ENCODE measurements at regions not wholly inside any gene's neighbourhood (a gene's known extent, or its start where the extent isn't known, plus 50 kb on each side); places are given as distances from the start of the nearest gene placed in this dataset.
A peak's percentile ranks its signal among the peaks of the same experiment; 100 is the strongest.

DNA sequence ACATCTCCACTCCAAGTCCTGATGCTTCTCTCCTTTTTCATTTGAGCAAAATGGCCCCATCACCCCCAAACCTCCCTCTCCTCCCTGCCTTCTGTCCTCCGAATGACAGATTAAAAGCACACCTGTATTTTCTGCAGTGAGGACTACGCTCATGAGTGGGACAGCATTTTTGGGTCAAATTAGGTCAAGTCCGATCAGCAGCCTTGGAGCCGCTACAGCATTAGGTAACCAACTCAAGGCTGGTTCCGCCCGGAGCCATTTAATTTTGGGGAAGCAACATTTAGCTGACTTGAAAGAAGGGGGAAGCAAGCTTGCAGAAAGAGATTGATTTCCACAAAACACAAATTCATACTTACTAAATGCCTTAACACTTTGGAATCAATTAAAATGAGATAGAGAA lies 324.1 kb upstream of the CDH5 start:
- no peak overlapping the region for H3K4me3 ChIP-seq (ENCODE audit: low read depth, low read length)
- DNase-seq (ENCODE audit: low read depth) = no peak
- H3K36me3 ChIP-seq (ENCODE audit: control insufficient read depth, insufficient read depth, low read length) = no peaks in the 10 kb centered on the region
- POLR2A ChIA-PET = no interaction called here
- CTCF ChIA-PET = no interaction called here
- TF ChIP-seq, protein P1, sequence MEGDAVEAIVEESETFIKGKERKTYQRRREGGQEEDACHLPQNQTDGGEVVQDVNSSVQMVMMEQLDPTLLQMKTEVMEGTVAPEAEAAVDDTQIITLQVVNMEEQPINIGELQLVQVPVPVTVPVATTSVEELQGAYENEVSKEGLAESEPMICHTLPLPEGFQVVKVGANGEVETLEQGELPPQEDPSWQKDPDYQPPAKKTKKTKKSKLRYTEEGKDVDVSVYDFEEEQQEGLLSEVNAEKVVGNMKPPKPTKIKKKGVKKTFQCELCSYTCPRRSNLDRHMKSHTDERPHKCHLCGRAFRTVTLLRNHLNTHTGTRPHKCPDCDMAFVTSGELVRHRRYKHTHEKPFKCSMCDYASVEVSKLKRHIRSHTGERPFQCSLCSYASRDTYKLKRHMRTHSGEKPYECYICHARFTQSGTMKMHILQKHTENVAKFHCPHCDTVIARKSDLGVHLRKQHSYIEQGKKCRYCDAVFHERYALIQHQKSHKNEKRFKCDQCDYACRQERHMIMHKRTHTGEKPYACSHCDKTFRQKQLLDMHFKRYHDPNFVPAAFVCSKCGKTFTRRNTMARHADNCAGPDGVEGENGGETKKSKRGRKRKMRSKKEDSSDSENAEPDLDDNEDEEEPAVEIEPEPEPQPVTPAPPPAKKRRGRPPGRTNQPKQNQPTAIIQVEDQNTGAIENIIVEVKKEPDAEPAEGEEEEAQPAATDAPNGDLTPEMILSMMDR (IDR thresholded peaks at IDR 0.05; ENCODE audit: insufficient read depth, low read depth, low read length) = no peak
- H3K27me3 ChIP-seq (ENCODE audit: control insufficient read depth, insufficient read depth, low read length) = no peaks in the 10 kb centered on the region

DNA sequence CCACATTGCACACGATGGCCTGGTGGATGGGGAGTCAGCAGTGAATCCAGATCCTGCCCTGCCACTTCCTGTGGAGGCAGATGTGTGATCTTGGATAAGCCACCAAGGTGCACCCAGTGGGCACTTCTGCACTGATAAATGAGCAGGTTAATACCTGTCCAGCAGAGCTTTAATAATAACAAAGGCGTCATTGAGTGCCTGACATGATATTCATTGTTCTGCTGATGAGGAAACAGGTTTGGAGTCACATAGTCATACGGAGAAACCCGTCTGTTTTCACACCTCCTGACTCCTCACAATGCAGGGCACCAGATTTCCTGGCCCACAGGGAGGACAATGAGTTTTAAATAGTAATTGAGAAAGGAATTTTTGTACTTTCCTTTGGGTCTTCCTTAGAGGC lies 324.6 kb upstream of the CDH5 start:
- ChIA-PET CTCF (no interaction called here), POLR2A (no interaction called here)
- TF ChIP-seq, protein P1 (IDR thresholded peaks at IDR 0.05; ENCODE audit: insufficient read depth, low read depth, low read length) = no peak
- no peaks in the 10 kb centered on the region for H3K27me3 ChIP-seq (ENCODE audit: control insufficient read depth, insufficient read depth, low read length)
- H3K4me3 ChIP-seq (ENCODE audit: low read depth, low read length) = no peak overlapping the region
- no peak for DNase-seq (ENCODE audit: low read depth)
- H3K36me3 ChIP-seq (ENCODE audit: control insufficient read depth, insufficient read depth, low read length) = no peaks in the 10 kb centered on the region

DNA sequence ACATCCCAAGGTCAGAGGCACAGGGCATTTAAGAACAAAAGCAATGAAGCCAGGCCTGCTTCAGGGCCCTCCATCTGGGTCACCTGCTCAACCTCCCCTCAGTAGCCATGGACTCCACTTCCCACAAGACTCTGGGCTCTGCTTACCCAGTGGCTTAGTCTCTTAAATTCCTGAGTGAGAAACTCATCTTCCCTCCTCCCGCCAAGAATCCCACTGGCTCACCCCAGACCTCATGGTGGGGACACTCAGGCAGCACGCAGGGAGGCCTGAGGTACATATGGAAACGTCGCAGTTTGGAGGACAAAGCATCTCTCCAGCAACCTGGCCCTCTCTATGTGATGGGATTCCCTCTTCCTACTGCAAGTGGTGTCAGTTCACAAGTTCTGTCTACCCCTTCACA lies 326.7 kb upstream of the CDH5 start:
- H3K4me3 ChIP-seq (ENCODE audit: low read depth, low read length) = no peak overlapping the region
- H3K36me3 ChIP-seq (ENCODE audit: control insufficient read depth, insufficient read depth, low read length) = no peaks in the 10 kb centered on the region
- DNase-seq (ENCODE audit: low read depth) = no peak
- POLR2A ChIA-PET = no interaction called here
- CTCF ChIA-PET = no interaction called here
- no peaks in the 10 kb centered on the region for H3K27me3 ChIP-seq (ENCODE audit: control insufficient read depth, insufficient read depth, low read length)
- TF ChIP-seq, protein P1 (IDR thresholded peaks at IDR 0.05; ENCODE audit: insufficient read depth, low read depth, low read length) = no peak

DNA sequence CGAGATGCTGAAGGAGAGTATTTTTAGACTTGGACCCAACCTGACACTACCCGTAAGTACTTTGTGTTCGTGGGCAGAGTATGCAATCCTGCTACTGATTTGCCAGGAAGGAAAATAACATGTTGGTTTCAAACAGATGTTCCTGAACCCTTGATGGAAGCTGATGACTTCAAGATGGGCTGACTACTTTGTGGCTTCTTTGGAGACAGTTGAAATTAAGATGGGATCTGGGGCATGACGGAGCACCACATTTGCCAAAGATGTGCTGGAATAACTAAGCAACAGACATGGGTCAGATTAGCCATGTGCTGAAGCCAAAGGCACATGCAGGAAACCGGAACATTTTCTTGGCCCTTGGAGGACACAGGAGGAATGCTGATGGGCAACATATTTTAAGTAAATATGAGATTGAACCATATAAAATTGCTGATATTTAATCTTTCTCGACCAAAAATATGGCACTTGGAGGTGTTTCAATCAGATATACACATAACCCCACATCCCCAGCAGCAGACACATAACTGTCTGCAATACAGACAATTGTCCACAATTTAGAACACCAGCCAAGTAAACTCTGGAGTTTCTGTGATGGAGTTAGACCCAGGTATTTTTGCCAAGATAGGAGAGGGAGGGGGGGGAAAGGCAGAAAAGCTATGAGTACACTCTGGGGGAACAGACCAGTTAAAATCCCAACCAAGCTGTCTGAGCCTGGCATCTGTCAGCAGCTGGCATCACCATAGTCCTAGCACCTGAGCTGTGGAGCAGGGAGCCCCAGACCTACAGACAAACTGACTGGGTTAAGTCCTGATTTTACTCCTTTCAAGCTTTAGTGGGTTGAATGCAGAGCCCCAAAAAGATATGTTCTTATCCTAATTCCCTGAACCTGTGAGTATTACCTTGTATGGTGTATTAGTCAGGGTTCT lies 329.4 kb upstream of the CDH5 start:
- CTCF ChIA-PET = interaction anchor here (0.5 to 1.3 kb wide), 4 partner anchors 58 to 945 kb away, joined by 3 read pairs; no protein-coding TSS in a partner anchor

DNA sequence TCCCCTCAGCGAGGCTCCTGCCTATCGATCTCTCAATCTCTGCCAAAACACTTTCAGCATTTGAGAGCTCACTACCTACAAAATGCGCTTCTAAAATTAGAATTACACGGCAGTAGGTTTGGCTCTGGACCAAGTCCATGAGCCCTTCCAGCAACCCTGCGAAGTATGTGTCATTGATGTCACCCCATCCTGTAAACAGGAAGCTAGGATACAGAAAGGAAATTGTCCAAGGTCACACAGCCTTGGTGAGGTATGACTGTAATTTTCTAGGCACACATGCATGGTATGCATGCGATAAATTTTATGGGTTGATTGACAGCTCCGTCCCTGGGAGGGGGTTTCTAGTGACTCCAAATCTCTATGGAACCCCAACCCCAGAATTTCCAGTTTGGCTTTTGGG lies 330.3 kb upstream of the CDH5 start:
- no peaks in the 10 kb centered on the region for H3K36me3 ChIP-seq (ENCODE audit: control insufficient read depth, insufficient read depth, low read length)
- no peaks in the 10 kb centered on the region for H3K27me3 ChIP-seq (ENCODE audit: control insufficient read depth, insufficient read depth, low read length)
- ChIA-PET POLR2A (no interaction called here), CTCF (interaction anchor here (0.6 to 1.3 kb wide), 5 partner anchors 10 to 944 kb away, joined by 3 read pairs; no protein-coding TSS in a partner anchor)
- no peak overlapping the region for H3K4me3 ChIP-seq (ENCODE audit: low read depth, low read length)
- DNase-seq (ENCODE audit: low read depth) = no peak
- TF ChIP-seq, protein P1 (IDR thresholded peaks at IDR 0.05; ENCODE audit: insufficient read depth, low read depth, low read length) = no peak

More for the DNA sequence above, 329.4 kb upstream of the CDH5 start:
- H3K27me3 ChIP-seq (ENCODE audit: control insufficient read depth, insufficient read depth, low read length) = no peaks in the 10 kb centered on the region
- H3K36me3 ChIP-seq (ENCODE audit: control insufficient read depth, insufficient read depth, low read length) = no peaks in the 10 kb centered on the region
- POLR2A ChIA-PET = interaction anchor here (0.6 to 0.7 kb wide), 2 partner anchors 21 to 1698 kb away, joined by 3 read pairs; no protein-coding TSS in a partner anchor
- TF ChIP-seq, protein P1 (IDR thresholded peaks at IDR 0.05; ENCODE audit: insufficient read depth, low read depth, low read length) = no peak
- peak; percentile 95 for DNase-seq (ENCODE audit: low read depth)
- H3K4me3 ChIP-seq (ENCODE audit: low read depth, low read length) = no peak overlapping the region
